HT1080 (cell line): ENCODE measurements at regions not wholly inside any gene's neighbourhood (a gene's known extent, or its start where the extent isn't known, plus 50 kb on each side); places are given as distances from the start of the nearest gene placed in this dataset.
A peak's percentile ranks its signal among the peaks of the same experiment; 100 is the strongest.

Source experiments
- DNase-seq: peaks from one replicate; pipeline ENCODE4 v3.0.0-alpha.2; 2015; ENCODE audit warnings: low read depth

- peak; percentile 36 for DNase-seq
Measured at GRCh38 chr1:67559222-67559700, 125.7 kb upstream of the GADD45A start.

DNA sequence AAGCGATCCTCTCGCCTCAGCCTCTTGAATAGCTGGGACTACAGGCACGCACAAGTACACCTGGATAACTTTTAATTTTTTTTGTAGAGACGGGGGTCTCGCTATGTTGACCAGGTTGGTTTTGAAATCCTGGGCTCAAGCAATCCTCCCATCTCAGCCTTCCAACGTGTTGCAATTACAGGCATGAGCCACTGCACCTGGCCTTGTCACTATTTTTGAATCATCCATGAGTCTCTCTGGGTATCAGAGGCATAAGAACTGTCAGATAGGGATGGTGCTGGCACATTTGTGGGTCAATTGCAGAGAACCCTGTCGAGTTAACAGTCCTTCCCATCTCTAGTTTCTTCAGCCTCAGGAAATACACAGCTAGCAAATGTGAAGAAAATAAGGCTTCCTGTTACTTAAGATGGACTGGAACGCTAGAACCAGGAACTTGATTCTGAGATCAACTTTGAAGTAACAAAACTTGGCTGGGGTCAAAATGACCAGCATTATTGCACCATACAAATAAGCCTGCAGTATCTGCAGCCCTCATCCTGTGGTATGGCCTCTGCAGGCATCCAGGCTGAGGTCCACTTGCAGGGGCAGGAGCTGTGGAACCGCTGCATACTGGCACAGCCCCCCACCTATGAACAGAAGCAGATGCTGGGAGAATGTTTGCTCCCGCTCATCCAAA is 124.3 kb upstream of the GADD45A start:
- no peak for DNase-seq

- peak; percentile 88 for DNase-seq
Measured at GRCh38 chr1:67561704-67562113, 123.3 kb upstream of the GADD45A start.

- no peak for DNase-seq
Measured at GRCh38 chr1:67563684-67564083, 121.3 kb upstream of the GADD45A start.

- DNase-seq: no peak
Measured at GRCh38 chr1:67564193-67564592, 120.8 kb upstream of the GADD45A start.

GRCh38 chr1:67566803-67567377 is 118.1 kb upstream of the GADD45A start:
- no peak for DNase-seq

- peak; percentile 97 for DNase-seq
Measured at GRCh38 chr1:67570486-67571143, 114.4 kb upstream of the GADD45A start.

- no peak for DNase-seq
Measured at GRCh38 chr1:67571406-67571805, 113.6 kb upstream of the GADD45A start.

DNA sequence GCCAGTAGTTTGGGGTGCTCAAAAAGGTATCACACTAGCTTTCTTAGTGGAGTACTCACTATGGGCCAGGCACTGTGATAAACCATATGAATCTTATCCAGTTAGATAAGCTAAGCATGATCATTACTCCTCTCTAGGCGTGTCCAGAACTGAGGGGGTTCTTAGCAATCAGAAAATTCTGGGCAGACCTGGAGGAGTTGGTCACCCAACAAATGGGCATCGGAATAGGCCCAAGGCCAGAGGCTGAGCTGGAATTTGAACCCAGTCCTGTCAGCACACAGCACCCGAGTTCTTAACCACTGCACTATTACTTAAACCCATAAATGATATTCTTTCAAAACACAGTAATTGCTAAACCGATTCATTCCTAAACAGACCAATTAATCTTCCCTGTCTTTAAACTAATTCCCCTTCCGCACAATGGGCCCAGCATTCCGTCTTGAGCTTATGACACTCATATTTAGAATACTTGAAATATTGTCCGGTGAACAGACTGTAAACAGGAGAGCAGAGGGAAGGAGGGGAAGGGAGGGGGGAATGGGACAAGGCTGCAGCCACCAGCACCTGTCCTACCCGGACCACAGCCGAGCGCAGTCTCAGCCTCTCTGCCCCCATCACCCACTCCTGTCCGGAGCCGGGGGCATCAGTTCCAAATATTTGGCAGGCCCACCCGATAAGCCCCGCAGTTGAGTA is 113.0 kb upstream of the GADD45A start:
- DNase-seq: no peak

DNA sequence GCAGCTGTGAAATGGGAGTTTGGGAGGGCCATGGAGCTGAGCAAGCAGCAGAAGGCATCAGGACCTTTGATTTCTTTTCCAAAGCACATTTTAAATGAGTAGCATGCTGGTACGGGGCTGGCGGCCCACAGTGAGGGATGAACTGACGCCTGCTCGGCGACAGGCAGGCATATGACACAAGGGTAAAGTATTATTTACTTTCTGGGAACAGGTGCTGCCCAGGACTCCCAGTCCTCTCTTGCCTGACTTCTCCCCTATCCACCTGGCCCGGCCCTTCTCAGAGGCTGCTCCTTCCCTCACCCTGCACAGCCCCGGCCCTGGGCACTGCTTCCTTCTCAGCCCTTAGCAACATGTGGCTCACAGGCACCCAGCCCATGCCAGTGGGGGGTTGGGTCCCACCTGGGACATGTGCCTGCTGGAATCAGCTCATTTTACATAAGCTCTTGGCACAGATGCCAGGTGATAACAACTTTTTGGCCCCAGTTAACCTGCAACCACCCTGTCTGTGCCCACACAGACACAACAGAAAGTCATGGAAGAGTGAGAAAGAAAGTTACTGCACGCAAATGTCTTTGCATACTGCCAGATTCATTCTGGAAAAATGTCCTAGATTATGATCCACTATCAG is 112.3 kb upstream of the GADD45A start:
- no peak for DNase-seq

DNA sequence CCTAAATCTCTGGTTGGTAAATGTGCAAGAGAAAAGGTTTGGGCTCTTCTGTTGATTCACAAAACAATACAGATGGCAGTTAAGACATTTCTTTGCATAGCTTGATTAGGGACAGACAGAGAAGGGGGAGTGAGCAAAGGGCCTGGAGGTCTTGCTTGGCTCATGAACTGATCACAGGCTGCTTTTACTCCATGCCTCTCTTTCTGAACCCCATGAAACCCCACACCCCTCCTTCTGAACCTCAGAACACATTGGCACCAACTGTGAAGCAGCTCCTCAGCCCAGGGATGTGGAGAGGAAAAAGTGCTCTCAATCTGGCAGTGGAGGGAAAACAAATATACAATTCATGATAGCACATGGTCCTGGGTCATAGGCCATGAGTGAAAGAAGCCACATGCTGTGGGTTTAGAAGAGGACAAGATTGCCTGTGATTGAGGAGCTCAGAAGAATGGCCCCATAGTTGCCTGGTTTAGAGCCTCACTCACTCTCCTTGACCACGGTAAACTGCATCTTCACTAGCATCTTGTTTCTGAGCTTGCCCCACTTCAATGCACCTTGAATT is 111.6 kb upstream of the GADD45A start:
- no peak for DNase-seq

DNA sequence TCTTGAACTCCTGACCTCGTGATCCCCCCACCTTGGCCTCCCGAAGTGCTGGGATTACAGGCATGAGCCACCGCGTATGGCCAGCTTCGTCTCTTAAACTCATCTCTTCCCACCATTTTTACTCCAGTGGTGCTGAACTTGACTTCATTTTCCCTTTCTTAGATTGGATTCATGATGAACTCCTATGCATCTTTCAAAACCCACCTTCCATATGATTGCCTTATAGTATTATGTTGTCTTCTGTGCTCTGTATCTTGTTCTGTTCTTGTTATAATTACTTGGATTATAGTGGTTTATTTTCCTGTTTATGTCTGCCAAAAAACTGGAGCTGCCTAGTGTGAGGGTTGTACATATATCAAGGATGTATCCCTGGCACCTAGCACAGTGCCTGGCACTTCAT is 110.8 kb upstream of the GADD45A start:
- DNase-seq: no peak

DNA sequence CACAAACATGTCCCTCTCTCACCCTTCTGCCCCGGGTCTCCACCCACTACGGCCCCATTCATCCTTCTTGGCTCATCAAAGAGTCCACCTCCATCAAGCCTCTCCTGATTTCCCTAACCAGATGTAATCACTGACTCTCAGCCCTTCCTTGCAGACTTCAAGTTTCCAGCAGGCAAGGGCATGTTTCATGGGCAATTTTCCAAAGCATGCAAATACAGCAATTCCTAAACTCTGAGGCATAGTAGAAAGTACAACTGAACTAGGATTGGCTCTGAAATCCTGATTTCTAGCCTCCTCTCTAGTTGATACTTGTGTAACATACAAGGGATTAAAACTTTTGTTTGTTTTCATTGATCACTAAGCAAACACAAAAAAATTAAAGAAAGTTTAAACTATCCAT is 109.1 kb upstream of the GADD45A start:
- peak; percentile 48 for DNase-seq

GRCh38 chr1:67576474-67576873 is 108.5 kb upstream of the GADD45A start:
- DNase-seq: no peak

DNA sequence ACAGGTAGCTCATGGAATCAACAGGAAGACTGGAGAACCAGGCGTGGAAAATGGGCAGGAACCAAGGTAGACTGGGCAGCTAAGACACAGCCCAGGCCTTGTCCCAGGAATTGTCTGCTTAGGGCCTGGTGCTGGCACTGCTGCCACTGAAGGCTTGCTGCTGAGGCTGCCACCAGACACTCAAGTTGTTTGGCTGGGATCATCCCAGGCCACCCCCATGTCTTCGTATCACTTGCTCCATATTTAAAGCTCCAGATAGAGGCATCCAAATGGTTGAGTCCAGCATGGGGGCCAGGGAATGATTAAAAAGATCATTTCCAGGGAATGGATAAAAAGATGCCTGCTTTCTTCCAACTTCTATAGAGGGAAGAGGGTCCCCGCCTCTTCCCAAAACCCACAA is 107.4 kb upstream of the GADD45A start:
- no peak for DNase-seq

GRCh38 chr1:67578397-67579020 is 106.5 kb upstream of the GADD45A start:
- no peak for DNase-seq

DNA sequence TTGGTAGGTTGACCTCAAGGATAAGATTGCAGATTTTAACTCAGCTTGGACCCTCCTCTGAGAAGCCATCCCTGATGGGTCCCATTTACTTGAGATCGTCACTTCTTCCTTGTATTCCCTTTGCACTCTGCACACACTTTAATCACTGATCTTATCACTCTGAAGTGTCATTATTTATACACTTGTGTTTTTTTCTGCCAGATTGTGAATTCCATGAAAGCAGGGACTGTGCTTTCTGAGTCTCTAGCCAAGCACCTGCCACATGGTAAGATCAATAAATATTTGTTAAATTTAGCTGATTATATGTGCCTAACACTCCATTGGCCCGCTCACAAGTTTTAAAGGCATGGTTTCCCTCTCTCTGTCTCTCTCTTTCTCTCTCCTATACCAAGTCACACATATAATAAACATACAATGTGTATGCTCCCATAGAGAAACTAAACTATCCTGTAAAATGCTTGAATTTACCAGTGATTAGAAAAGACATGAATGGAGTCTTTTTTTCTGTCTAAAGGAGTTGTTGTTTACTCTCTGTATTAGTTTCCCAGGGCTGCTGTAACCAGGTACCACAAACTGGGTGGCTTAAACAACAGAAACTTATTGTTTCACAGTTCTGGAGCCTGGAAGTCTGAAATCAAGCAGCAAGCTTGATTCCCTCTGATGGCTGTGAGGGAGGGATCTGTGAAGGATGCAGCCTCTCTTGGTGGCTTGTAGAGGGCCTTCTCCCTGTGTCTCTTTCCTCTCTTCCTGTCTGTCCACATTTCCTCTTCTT is 105.2 kb upstream of the GADD45A start:
- no peak for DNase-seq

DNA sequence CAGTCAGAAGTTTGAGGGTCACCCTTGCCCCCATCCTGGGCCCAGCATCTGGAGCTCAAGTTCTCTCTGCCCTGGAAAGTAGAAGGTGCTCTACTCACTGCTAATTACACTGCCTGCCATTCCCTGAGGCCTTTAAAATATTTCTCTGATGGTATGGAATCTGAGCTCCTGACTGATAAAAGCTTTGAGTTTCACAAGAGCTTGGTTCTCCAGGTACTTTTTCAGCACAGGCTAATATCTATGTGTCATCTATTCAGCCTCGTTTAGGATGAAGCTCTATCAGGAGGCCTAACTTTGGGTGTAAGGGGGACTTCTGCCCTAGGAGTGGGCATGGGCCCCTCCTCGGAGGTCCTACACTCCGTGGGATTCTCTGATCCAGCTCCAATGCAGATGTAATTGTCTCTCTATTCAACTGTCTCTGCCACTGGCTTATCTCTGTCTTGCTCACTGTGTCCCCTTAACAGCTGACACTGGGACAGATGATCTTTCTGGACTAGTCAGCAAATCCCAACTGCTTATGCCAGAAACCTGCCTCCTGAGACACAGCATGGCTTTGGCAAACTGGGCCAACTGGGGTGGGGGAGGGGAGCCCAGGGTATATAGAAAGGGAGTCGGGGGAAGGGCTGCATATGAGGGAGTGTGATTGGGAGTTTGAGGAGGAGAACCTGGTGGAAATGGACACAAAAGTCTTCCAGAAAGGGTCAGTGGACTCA is 104.2 kb upstream of the GADD45A start:
- DNase-seq: no peak
